ENCODE measurements at regions not wholly inside any gene's neighbourhood (a gene's known extent, or its start where the extent isn't known, plus 50 kb on each side); places are given as distances from the start of the nearest gene placed in this dataset.

GRCh38 chr18:38087538-38087937, 521.9 kb upstream of the CELF4 start:
- no peak for TF ChIP-seq CTCF (IDR thresholded peaks at IDR 0.05)
- no peak for TF ChIP-seq POLR2A (IDR thresholded peaks at IDR 0.05)
- TF ChIP-seq POLR2AphosphoS5 (IDR thresholded peaks at IDR 0.05): no peak
- TF ChIP-seq EP300 (IDR thresholded peaks at IDR 0.05; ENCODE audit: low read depth): no peak
